ENCODE measurements at regions not wholly inside any gene's neighbourhood (a gene's known extent, or its start where the extent isn't known, plus 50 kb on each side); places are given as distances from the start of the nearest gene placed in this dataset.
A peak's percentile ranks its signal among the peaks of the same experiment; 100 is the strongest.

DNA sequence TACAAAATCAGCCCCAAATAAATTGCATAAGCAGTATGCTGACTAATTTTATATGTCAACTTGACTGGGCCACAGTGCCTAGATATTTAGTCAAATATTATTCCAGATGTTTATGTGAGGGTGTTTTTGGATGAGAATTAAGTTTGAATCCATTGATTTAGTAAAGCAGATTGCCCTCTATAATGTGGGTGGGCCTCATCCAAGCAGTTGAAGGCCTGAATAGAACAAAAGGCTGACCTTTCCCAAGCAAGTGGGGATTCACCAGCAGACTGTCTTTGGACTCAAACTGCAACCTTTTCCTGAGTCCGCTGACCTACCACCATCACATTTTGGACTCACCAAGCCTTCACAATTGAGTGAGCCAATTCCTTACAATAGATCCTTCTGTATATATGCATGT lies 186.4 kb downstream of the ARHGAP12 start:
- intact Hi-C loops (cut with micrococcal nuclease): no loop called here
- Histone ChIP-seq H3K27me3 (ENCODE audit: low read length) (no peaks in the 10 kb centered on the region), H4K20me1 (ENCODE audit: low read length) (no peaks in the 10 kb centered on the region), H3K27ac (ENCODE audit: low read length) (no peak overlapping the region), H3K4me2 (ENCODE audit: low read length) (no peak overlapping the region), H3K79me2 (ENCODE audit: low read length) (no peaks in the 10 kb centered on the region), H3K4me1 (ENCODE audit: insufficient read depth, low read length) (peaks cover 15% of the 10 kb centered on the region), H3K4me3 (ENCODE audit: low read length) (no peak overlapping the region), H3K9me2 (replicated peaks; ENCODE audit: low read length) (no peaks in the 10 kb centered on the region), H3K9me3 (ENCODE audit: low read length) (no peaks in the 10 kb centered on the region), H3F3A (ENCODE audit: low read length, unreplicated experiment) (no peaks in the 10 kb centered on the region), H3K36me3 (ENCODE audit: low read depth, low read length) (no peaks in the 10 kb centered on the region), H2AFZ (ENCODE audit: low read length) (no peak overlapping the region), H3K9ac (ENCODE audit: low read length) (no peak overlapping the region)
- BruUV-seq (replicated peaks): no TSS peak
- POLR2A ChIA-PET (ENCODE audit: unreplicated experiment): no interaction called here
- CTCF ChIA-PET: no interaction called here
- no peak for TF ChIP-seq EZH2 (IDR thresholded peaks at IDR 0.05; ENCODE audit: low read length, unreplicated experiment)
- TF ChIP-seq EZH2phosphoT487 (IDR thresholded peaks at IDR 0.05; ENCODE audit: borderline replicate concordance, low read length): no peak
- TF ChIP-seq, protein P1, sequence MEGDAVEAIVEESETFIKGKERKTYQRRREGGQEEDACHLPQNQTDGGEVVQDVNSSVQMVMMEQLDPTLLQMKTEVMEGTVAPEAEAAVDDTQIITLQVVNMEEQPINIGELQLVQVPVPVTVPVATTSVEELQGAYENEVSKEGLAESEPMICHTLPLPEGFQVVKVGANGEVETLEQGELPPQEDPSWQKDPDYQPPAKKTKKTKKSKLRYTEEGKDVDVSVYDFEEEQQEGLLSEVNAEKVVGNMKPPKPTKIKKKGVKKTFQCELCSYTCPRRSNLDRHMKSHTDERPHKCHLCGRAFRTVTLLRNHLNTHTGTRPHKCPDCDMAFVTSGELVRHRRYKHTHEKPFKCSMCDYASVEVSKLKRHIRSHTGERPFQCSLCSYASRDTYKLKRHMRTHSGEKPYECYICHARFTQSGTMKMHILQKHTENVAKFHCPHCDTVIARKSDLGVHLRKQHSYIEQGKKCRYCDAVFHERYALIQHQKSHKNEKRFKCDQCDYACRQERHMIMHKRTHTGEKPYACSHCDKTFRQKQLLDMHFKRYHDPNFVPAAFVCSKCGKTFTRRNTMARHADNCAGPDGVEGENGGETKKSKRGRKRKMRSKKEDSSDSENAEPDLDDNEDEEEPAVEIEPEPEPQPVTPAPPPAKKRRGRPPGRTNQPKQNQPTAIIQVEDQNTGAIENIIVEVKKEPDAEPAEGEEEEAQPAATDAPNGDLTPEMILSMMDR (conservative IDR thresholded peaks at IDR 0.05; ENCODE audit: low read depth, low read length): no peak
- no peak for ATAC-seq
- DNase-seq: no peak

DNA sequence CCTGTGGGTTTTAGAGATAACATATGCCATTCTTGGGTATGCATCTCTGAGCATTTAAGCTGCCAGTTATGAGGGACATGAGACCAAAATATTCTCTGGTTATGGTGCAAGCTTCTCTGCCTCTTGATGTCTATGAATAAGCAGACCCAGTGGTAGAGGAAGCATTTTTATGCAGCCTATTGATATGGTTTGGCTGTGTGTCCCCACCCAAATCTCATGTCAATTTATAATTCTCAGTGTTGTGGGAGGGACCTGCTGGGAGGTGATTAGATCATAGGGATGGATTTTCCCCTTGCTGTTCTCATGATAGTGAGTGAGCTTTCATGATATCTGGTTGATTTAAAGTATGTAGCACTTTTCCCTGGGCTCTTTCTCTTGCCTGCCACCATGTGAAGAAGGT lies 187.2 kb downstream of the ARHGAP12 start:
- CTCF ChIA-PET: no interaction called here
- Histone ChIP-seq H3K4me1 (ENCODE audit: insufficient read depth, low read length) (peaks cover 15% of the 10 kb centered on the region), H2AFZ (ENCODE audit: low read length) (no peak overlapping the region), H3K27ac (ENCODE audit: low read length) (no peak overlapping the region), H3K36me3 (ENCODE audit: low read depth, low read length) (no peaks in the 10 kb centered on the region), H3K4me3 (ENCODE audit: low read length) (no peak overlapping the region), H3K79me2 (ENCODE audit: low read length) (no peaks in the 10 kb centered on the region), H3K9me2 (replicated peaks; ENCODE audit: low read length) (no peaks in the 10 kb centered on the region), H3K27me3 (ENCODE audit: low read length) (no peaks in the 10 kb centered on the region), H4K20me1 (ENCODE audit: low read length) (no peaks in the 10 kb centered on the region), H3K4me2 (ENCODE audit: low read length) (no peak overlapping the region), H3K9ac (ENCODE audit: low read length) (no peak overlapping the region), H3F3A (ENCODE audit: low read length, unreplicated experiment) (no peaks in the 10 kb centered on the region), H3K9me3 (ENCODE audit: low read length) (no peaks in the 10 kb centered on the region)
- BruUV-seq (replicated peaks): no TSS peak
- POLR2A ChIA-PET (ENCODE audit: unreplicated experiment): no interaction called here
- no peak for DNase-seq
- TF ChIP-seq EZH2 (IDR thresholded peaks at IDR 0.05; ENCODE audit: low read length, unreplicated experiment): no peak
- TF ChIP-seq, protein P1 (conservative IDR thresholded peaks at IDR 0.05; ENCODE audit: low read depth, low read length): no peak
- TF ChIP-seq EZH2phosphoT487 (IDR thresholded peaks at IDR 0.05; ENCODE audit: borderline replicate concordance, low read length): no peak
- intact Hi-C loops (cut with micrococcal nuclease): no loop called here
- ATAC-seq: no peak

DNA sequence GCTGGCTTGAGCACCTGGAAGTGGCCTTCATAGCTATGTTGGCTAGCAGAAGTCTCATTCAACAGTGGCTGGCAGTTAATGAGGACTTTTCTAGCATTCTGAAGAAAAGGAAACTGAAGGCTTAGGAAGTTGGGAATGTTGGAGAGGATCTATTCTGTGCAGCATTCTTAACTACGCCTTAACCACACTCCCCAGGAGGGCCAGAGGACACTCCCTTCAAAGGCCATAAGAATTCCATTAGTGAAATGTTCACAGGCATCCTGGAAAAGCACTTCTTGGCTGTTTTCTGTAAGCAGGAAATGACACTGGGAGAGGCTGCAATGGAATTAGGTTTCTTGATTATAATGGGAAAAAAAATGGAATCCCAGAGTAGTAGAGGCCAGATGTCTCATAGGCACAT lies 188.9 kb downstream of the ARHGAP12 start:
- Histone ChIP-seq H3K4me1 (ENCODE audit: insufficient read depth, low read length) (peaks cover under 1% of the 10 kb centered on the region), H3K9me2 (replicated peaks; ENCODE audit: low read length) (no peaks in the 10 kb centered on the region), H3K36me3 (ENCODE audit: low read depth, low read length) (no peaks in the 10 kb centered on the region), H3K4me2 (ENCODE audit: low read length) (no peak overlapping the region), H3K4me3 (ENCODE audit: low read length) (no peak overlapping the region), H2AFZ (ENCODE audit: low read length) (no peak overlapping the region), H3F3A (ENCODE audit: low read length, unreplicated experiment) (no peaks in the 10 kb centered on the region), H3K79me2 (ENCODE audit: low read length) (no peaks in the 10 kb centered on the region), H3K27me3 (ENCODE audit: low read length) (no peaks in the 10 kb centered on the region), H3K9ac (ENCODE audit: low read length) (no peak overlapping the region), H3K9me3 (ENCODE audit: low read length) (no peaks in the 10 kb centered on the region), H4K20me1 (ENCODE audit: low read length) (no peaks in the 10 kb centered on the region), H3K27ac (ENCODE audit: low read length) (no peak overlapping the region)
- ATAC-seq (peak; percentile 18; the same call in 1 of the 2 replicates), DNase-seq (no peak)
- TF ChIP-seq EZH2 (IDR thresholded peaks at IDR 0.05; ENCODE audit: low read length, unreplicated experiment): no peak
- no peak for TF ChIP-seq EZH2phosphoT487 (IDR thresholded peaks at IDR 0.05; ENCODE audit: borderline replicate concordance, low read length)
- TF ChIP-seq, protein P1 (conservative IDR thresholded peaks at IDR 0.05; ENCODE audit: low read depth, low read length): no peak
- no TSS peak for BruUV-seq (replicated peaks)
- CTCF ChIA-PET: no interaction called here
- POLR2A ChIA-PET (ENCODE audit: unreplicated experiment): no interaction called here
- intact Hi-C loops (cut with micrococcal nuclease): no loop called here

Measured in PC-3 (cell line).